GM12892 (cell line): ENCODE measurements at regions not wholly inside any gene's neighbourhood (a gene's known extent, or its start where the extent isn't known, plus 50 kb on each side); places are given as distances from the start of the nearest gene placed in this dataset.

Experiments used
- POLR2A ChIP-seq: IDR thresholded peaks from 2 replicates; pipeline ENCODE4 v1.6.1; 2011; ENCODE audit warnings: low read depth, low read length, control low read depth
- POLR2AphosphoS5 ChIP-seq: IDR thresholded peaks from 2 replicates; pipeline ENCODE4 v1.6.1; 2011; ENCODE audit warnings: low read depth, low read length, control low read depth
- TAF1 ChIP-seq: IDR thresholded peaks from 2 replicates; pipeline ENCODE4 v1.6.1; 2011; ENCODE audit warnings: low read depth, mild to moderate bottlenecking, control low read depth, low read length, borderline replicate concordance

GRCh38 chr16:17566656-17567450, 96.1 kb upstream of the XYLT1 start:
- TF ChIP-seq POLR2A (no peak), POLR2AphosphoS5 (no peak), TAF1 (no peak)
